BLaER1 treated with 17β-estradiol and CSF1 and Interleukin-3, amounts not matched to agents 10 nM and 100 nM (cell line): ENCODE measurements at regions not wholly inside any gene's neighbourhood (a gene's known extent, or its start where the extent isn't known, plus 50 kb on each side); places are given as distances from the start of the nearest gene placed in this dataset.
A peak's percentile ranks its signal among the peaks of the same experiment; 100 is the strongest.

ENCODE experiments used
- H3K27ac ChIP-seq, 11 experiments: shearing (Covaris generic); formaldehyde crosslinking; 2 replicates each; pipeline ENCODE4 v1.8.1; 2022
- H3K27me3 ChIP-seq, 11 experiments: shearing (Covaris generic); formaldehyde crosslinking; 2 replicates each; pipeline ENCODE4 v1.8.1; 2022
- H3K36me3 ChIP-seq, 11 experiments: shearing (Covaris generic); formaldehyde crosslinking; 2 replicates each; pipeline ENCODE4 v1.8.1; 2022
- H3K4me1 ChIP-seq, 10 experiments: shearing (Covaris generic); formaldehyde crosslinking; 2 replicates each; pipeline ENCODE4 v1.8.1; 2022
- H3K4me2 ChIP-seq, 11 experiments: shearing (Covaris generic); formaldehyde crosslinking; 2 replicates each; pipeline ENCODE4 v1.8.1; 2022
- H3K4me3 ChIP-seq, 10 experiments: shearing (Covaris generic); formaldehyde crosslinking; 2 replicates each; pipeline ENCODE4 v1.8.1; 2022
- H3K9ac ChIP-seq, 11 experiments: shearing (Covaris generic); formaldehyde crosslinking; 2 replicates each; pipeline ENCODE4 v1.8.1; 2022
- H3K9me3 ChIP-seq, 11 experiments: shearing (Covaris generic); formaldehyde crosslinking; replicated peaks in 1 of 11; 2 replicates each; pipeline ENCODE4 v1.8.1; 2022
- H4K20me1 ChIP-seq, 11 experiments: shearing (Covaris generic); formaldehyde crosslinking; 2 replicates each; pipeline ENCODE4 v1.8.1; 2022
- Cebpa-rat ChIP-seq, 11 experiments: shearing (Covaris generic); IDR thresholded peaks; 2 replicates each; pipeline ENCODE4 v1.8.1; 2022

DNA sequence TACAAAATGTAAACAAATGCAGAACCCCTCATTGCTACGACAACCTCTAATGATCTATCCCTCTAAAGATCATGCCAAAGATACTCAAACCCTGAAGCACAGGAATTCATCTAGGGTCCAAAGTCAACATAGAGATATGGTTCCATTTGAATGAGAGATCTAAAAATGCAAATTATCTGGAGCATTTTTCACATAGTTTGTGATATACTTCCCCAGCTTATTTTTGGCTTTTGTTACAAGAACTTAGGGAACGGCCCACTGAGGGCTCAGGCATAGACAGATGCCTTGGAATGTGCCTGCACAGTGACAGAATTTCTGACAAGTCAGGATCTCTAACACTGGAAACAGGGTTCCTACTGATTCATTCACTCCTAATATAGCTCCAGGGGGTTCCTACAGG is 258.9 kb upstream of the THBS1 start:
- Histone ChIP-seq H3K4me1 (peaks cover 0 to 17% (median 0%) of the 10 kb centered on the region in 10 experiments; a peak in 4 of 20 replicates), H4K20me1 (no peaks in the 10 kb centered on the region), H3K4me3 (no peak overlapping the region), H3K9me3 (peaks cover 5 to 26% (median 11%) of the 10 kb centered on the region in 11 experiments; a peak in 15 of 22 replicates), H3K27ac (no peak overlapping the region), H3K4me2 (no peak overlapping the region), H3K36me3 (no peaks in the 10 kb centered on the region), H3K9ac (no peak overlapping the region), H3K27me3 (no peaks in the 10 kb centered on the region)
- no peak for TF ChIP-seq Cebpa-rat (IDR thresholded peaks at IDR 0.05)

- Histone ChIP-seq H3K36me3 (no peaks in the 10 kb centered on the region), H3K4me1 (peaks cover 0 to 29% (median 0%) of the 10 kb centered on the region in 10 experiments; a peak in 4 of 20 replicates), H4K20me1 (no peaks in the 10 kb centered on the region), H3K27me3 (no peaks in the 10 kb centered on the region), H3K9me3 (peaks cover 5 to 26% (median 11%) of the 10 kb centered on the region in 11 experiments; a peak in 15 of 22 replicates), H3K4me2 (no peak overlapping the region), H3K27ac (no peak overlapping the region), H3K4me3 (no peak overlapping the region), H3K9ac (no peak overlapping the region)
- TF ChIP-seq Cebpa-rat (IDR thresholded peaks at IDR 0.05) = no peak
Observed at GRCh38 chr15:39323157-39323556, 257.7 kb upstream of the THBS1 start.

- H3K27me3 ChIP-seq = no peaks in the 10 kb centered on the region
- H3K9ac ChIP-seq = no peak overlapping the region
- TF ChIP-seq Cebpa-rat (IDR thresholded peaks at IDR 0.05) = no peak
Observed at GRCh38 chr15:39323706-39324105, 257.2 kb upstream of the THBS1 start.

DNA sequence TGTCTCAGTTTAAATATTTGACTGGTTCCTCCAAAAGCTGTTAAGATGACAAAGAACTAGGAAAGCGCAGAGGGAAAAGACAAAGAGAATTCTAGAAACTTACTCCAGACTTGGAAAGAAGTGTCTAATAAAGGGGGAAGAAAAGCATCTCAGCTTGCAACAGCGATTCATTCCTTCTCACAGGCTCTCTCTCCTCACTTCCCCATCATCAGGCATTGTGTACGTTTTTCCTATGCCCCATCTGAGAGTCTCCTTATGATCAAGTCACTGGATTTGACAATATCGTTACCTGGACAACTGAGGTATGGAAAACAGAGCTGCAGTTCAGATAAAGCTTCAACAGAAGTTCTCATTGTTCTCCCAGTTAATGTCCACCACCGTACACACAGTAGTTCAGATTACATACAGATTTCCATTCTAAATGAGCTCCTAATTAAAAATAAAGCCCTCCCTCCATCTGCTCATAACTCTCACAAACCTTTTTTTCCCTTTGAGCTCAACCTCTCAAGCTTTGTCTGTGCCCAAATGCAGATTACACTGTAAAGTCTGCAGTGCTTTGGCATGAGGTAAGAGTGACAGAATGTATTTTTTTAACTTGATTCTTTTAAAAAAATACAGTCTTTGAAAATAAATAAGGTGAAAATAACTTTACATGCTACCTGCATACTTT is 254.4 kb upstream of the THBS1 start:
- TF ChIP-seq Cebpa-rat (IDR thresholded peaks at IDR 0.05) = no peak
- peaks cover 0 to 48% (median 0%) of the 10 kb centered on the region in 10 experiments; a peak in 4 of 20 replicates for H3K4me1 ChIP-seq
- H4K20me1 ChIP-seq = no peaks in the 10 kb centered on the region
- H3K4me2 ChIP-seq = peak overlapping the region in 2 of 11 experiments; percentile 33 to 54; a peak in 4 of 22 replicates
- H3K9me3 ChIP-seq = peaks cover 0 to 4% (median 0%) of the 10 kb centered on the region in 11 experiments; a peak in 2 of 22 replicates
- H3K27ac ChIP-seq = peak overlapping the region in 3 of 11 experiments; percentile 10 to 60 (median 32); a peak in 5 of 22 replicates
- no peaks in the 10 kb centered on the region for H3K27me3 ChIP-seq
- H3K36me3 ChIP-seq = no peaks in the 10 kb centered on the region
- no peak overlapping the region for H3K9ac ChIP-seq
- H3K4me3 ChIP-seq = no peak overlapping the region

More at GRCh38 chr15:39323706-39324105, 257.2 kb upstream of the THBS1 start:
- Histone ChIP-seq H3K36me3 (no peaks in the 10 kb centered on the region), H3K4me2 (no peak overlapping the region), H3K4me1 (peaks cover 0 to 30% (median 0%) of the 10 kb centered on the region in 10 experiments; a peak in 4 of 20 replicates), H3K4me3 (no peak overlapping the region), H3K9me3 (peaks cover 5 to 26% (median 11%) of the 10 kb centered on the region in 11 experiments; a peak in 15 of 22 replicates), H4K20me1 (no peaks in the 10 kb centered on the region), H3K27ac (no peak overlapping the region)

- Histone ChIP-seq H3K36me3 (no peaks in the 10 kb centered on the region), H3K4me1 (peaks cover 0 to 48% (median 0%) of the 10 kb centered on the region in 10 experiments; a peak in 4 of 20 replicates), H3K9me3 (no peaks in the 10 kb centered on the region), H3K4me3 (no peak overlapping the region), H4K20me1 (no peaks in the 10 kb centered on the region), H3K9ac (no peak overlapping the region), H3K27ac (peak overlapping the region in 3 of 11 experiments; percentile 10 to 60 (median 32); a peak in 4 of 22 replicates), H3K4me2 (peak overlapping the region in 2 of 11 experiments; percentile 33 to 54; a peak in 5 of 22 replicates), H3K27me3 (no peaks in the 10 kb centered on the region)
- TF ChIP-seq Cebpa-rat (IDR thresholded peaks at IDR 0.05) = peak in 2 of 11 experiments; percentile 15 to 35; a peak in 1 of 22 replicates
Observed at GRCh38 chr15:39327005-39327730, 253.7 kb upstream of the THBS1 start.

GRCh38 chr15:39330061-39330460 is 250.8 kb upstream of the THBS1 start:
- no peak overlapping the region for H3K9ac ChIP-seq
- no peak for TF ChIP-seq Cebpa-rat (IDR thresholded peaks at IDR 0.05)
- peaks cover 0 to 56% (median 0%) of the 10 kb centered on the region in 10 experiments; a peak in 4 of 20 replicates for H3K4me1 ChIP-seq
- H3K36me3 ChIP-seq = no peaks in the 10 kb centered on the region
- no peak overlapping the region for H3K27ac ChIP-seq
- H3K27me3 ChIP-seq = no peaks in the 10 kb centered on the region
- H3K4me2 ChIP-seq = peak overlapping the region in 2 of 11 experiments; percentile 23 to 36; a peak in 2 of 22 replicates
- no peak overlapping the region for H3K4me3 ChIP-seq
- H3K9me3 ChIP-seq = no peaks in the 10 kb centered on the region
- H4K20me1 ChIP-seq = no peaks in the 10 kb centered on the region

GRCh38 chr15:39331584-39331983 is 249.3 kb upstream of the THBS1 start:
- Histone ChIP-seq H3K4me3 (no peak overlapping the region), H3K36me3 (no peaks in the 10 kb centered on the region), H3K27me3 (no peaks in the 10 kb centered on the region), H3K9me3 (no peaks in the 10 kb centered on the region), H4K20me1 (no peaks in the 10 kb centered on the region), H3K27ac (no peak overlapping the region), H3K4me2 (no peak overlapping the region), H3K9ac (no peak overlapping the region), H3K4me1 (peaks cover 0 to 57% (median 0%) of the 10 kb centered on the region in 10 experiments; a peak in 4 of 20 replicates)
- TF ChIP-seq Cebpa-rat (IDR thresholded peaks at IDR 0.05) = no peak

DNA sequence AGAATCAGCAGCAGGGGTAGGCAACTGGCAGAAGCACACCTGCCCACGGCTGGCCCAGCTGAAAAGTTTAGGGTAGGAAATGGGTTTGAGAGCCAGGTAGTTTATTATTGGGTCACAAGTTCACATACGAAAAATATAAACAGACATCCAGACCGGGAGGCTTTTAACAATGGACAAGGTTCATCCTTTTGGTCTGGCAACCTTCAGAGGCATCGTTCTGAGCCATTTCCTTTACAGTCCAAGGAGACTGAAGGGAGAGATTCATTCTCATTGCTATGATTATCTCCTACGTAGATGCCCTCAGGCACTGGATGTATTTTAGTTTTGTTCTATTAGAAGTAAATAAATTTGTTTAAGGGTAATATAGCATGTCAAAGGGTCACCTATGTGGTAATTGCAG is 248.0 kb upstream of the THBS1 start:
- Histone ChIP-seq H3K9ac (no peak overlapping the region), H3K4me3 (no peak overlapping the region), H3K27ac (no peak overlapping the region), H3K4me2 (no peak overlapping the region), H4K20me1 (no peaks in the 10 kb centered on the region), H3K36me3 (no peaks in the 10 kb centered on the region), H3K9me3 (no peaks in the 10 kb centered on the region), H3K27me3 (no peaks in the 10 kb centered on the region), H3K4me1 (peaks cover 0 to 44% (median 0%) of the 10 kb centered on the region in 10 experiments; a peak in 4 of 20 replicates)
- no peak for TF ChIP-seq Cebpa-rat (IDR thresholded peaks at IDR 0.05)

DNA sequence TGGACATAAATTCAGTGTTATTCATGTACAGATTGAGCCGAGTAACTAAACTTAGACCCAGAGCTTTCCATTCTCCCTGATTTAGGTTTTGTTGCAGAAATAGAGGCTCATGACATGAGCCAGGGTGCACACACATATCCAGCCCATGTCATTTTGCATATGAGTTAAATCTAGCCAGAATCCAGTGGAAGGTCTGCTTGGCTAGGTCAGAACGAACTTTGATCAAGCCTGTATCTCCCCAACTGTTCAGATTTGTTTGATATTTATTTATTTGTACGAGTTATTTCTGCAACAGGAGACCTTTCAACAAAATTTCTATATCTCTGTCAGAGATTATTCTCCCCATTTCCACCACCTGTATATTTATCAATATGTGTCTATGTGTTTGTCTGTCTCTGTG is 247.5 kb upstream of the THBS1 start:
- Histone ChIP-seq H3K27ac (no peak overlapping the region), H3K9me3 (no peaks in the 10 kb centered on the region)

More for the DNA sequence above, 247.5 kb upstream of the THBS1 start:
- Histone ChIP-seq H3K27me3 (no peaks in the 10 kb centered on the region), H4K20me1 (no peaks in the 10 kb centered on the region), H3K4me1 (peaks cover 0 to 39% (median 0%) of the 10 kb centered on the region in 10 experiments; a peak in 4 of 20 replicates), H3K4me3 (no peak overlapping the region), H3K36me3 (no peaks in the 10 kb centered on the region), H3K9ac (no peak overlapping the region), H3K4me2 (no peak overlapping the region)
- TF ChIP-seq Cebpa-rat (IDR thresholded peaks at IDR 0.05) = no peak
